GM18870 (cell line): ENCODE measurements at regions not wholly inside any gene's neighbourhood (a gene's known extent, or its start where the extent isn't known, plus 50 kb on each side); places are given as distances from the start of the nearest gene placed in this dataset.

Experiments
- ATAC-seq: cut with Tn5 transposase; IDR thresholded peaks from one replicate; pipeline ENCODE4 v1.9.1; 2021; ENCODE audit warnings: moderate library complexity; ENCODE audit not compliant: unreplicated experiment

- no peak for ATAC-seq
These were observed 457.5 kb downstream of the IRX1 start for GRCh38 chr5:4053136-4053535.

- no peak for ATAC-seq
These were observed 458.5 kb downstream of the IRX1 start for GRCh38 chr5:4054092-4054491.

GRCh38 chr5:4058899-4059298 lies 463.3 kb downstream of the IRX1 start:
- no peak for ATAC-seq

- ATAC-seq: no peak
These were observed 470.1 kb downstream of the IRX1 start for GRCh38 chr5:4065472-4066320.

GRCh38 chr5:4068171-4068570 lies 472.5 kb downstream of the IRX1 start:
- no peak for ATAC-seq

GRCh38 chr5:4078544-4078943 lies 482.9 kb downstream of the IRX1 start:
- no peak for ATAC-seq

GRCh38 chr5:4079831-4080230 lies 484.2 kb downstream of the IRX1 start:
- no peak for ATAC-seq

GRCh38 chr5:4080370-4080769 lies 484.7 kb downstream of the IRX1 start:
- ATAC-seq: no peak

- ATAC-seq: no peak
These were observed 485.4 kb downstream of the IRX1 start for GRCh38 chr5:4081059-4081458.

GRCh38 chr5:4081466-4081865 lies 485.8 kb downstream of the IRX1 start:
- no peak for ATAC-seq

- no peak for ATAC-seq
These were observed 487.4 kb downstream of the IRX1 start for GRCh38 chr5:4082966-4083564.

- ATAC-seq: no peak
These were observed 488.1 kb downstream of the IRX1 start for GRCh38 chr5:4083591-4084337.

- ATAC-seq: no peak
These were observed 490.4 kb downstream of the IRX1 start for GRCh38 chr5:4086081-4086480.

- no peak for ATAC-seq
These were observed 491.5 kb downstream of the IRX1 start for GRCh38 chr5:4087110-4087509.

- ATAC-seq: no peak
These were observed 493.5 kb downstream of the IRX1 start for GRCh38 chr5:4089087-4089486.

- no peak for ATAC-seq
These were observed 497.6 kb downstream of the IRX1 start for GRCh38 chr5:4093236-4093635.

- ATAC-seq: no peak
These were observed 498.3 kb downstream of the IRX1 start for GRCh38 chr5:4093970-4094369.

- no peak for ATAC-seq
These were observed 500.4 kb downstream of the IRX1 start for GRCh38 chr5:4095918-4096630.

GRCh38 chr5:4097199-4097598 lies 501.6 kb downstream of the IRX1 start:
- ATAC-seq: no peak

GRCh38 chr5:4098226-4098625 lies 502.6 kb downstream of the IRX1 start:
- no peak for ATAC-seq

- ATAC-seq: no peak
These were observed 503.8 kb downstream of the IRX1 start for GRCh38 chr5:4099386-4099785.
